ENCODE measurements at regions not wholly inside any gene's neighbourhood (a gene's known extent, or its start where the extent isn't known, plus 50 kb on each side); places are given as distances from the start of the nearest gene placed in this dataset.

DNA sequence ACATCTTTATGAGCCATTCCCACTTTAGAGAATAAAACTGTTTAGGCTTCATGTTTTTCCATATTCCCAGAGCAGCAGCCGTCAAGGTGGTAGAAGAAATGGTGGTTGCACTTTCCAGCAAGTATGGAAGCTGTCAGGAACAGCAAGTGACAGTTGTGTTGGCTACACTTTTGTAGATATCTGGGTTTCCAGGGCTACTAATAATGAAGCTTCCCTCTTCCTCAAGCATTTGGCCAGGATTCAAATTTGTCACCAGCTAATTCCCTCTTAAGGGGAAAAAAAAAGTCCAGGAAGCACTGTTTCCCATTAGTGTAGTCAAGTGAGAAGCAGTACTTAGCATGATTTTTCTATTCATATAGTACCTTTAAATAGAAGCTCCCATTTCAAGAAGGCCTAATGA is 252.8 kb downstream of the IGSF11 start:
- DNase-seq (ENCODE audit: insufficient read length, low spot score) = no peak
- no peak for FAIRE-seq
- TF ChIP-seq, protein P1, sequence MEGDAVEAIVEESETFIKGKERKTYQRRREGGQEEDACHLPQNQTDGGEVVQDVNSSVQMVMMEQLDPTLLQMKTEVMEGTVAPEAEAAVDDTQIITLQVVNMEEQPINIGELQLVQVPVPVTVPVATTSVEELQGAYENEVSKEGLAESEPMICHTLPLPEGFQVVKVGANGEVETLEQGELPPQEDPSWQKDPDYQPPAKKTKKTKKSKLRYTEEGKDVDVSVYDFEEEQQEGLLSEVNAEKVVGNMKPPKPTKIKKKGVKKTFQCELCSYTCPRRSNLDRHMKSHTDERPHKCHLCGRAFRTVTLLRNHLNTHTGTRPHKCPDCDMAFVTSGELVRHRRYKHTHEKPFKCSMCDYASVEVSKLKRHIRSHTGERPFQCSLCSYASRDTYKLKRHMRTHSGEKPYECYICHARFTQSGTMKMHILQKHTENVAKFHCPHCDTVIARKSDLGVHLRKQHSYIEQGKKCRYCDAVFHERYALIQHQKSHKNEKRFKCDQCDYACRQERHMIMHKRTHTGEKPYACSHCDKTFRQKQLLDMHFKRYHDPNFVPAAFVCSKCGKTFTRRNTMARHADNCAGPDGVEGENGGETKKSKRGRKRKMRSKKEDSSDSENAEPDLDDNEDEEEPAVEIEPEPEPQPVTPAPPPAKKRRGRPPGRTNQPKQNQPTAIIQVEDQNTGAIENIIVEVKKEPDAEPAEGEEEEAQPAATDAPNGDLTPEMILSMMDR (IDR thresholded peaks at IDR 0.05; ENCODE audit: insufficient read depth, missing control alignments) = no peak

DNA sequence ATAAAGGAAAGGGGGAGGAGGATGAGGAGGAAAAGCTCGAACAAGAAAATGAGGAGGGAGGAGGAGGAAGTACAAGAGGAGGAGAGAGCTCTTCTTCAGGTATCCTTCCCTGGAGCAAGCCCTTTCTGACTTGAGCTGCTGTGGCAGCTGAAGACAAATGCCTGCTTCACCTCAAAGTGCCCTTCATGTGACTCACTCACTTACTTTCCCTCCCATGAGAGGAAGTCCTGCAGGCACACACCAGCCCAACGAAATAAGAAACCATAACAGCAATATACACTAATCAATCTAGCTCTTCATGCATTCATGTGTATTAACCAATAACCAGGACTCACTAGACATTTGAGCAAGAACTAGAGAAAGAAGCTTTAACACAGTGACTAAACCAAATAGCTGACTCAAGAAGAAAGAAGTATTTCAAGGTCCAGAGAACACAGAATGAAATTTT is 251.9 kb downstream of the IGSF11 start:
- TF ChIP-seq, protein P1 (IDR thresholded peaks at IDR 0.05; ENCODE audit: insufficient read depth, missing control alignments) = no peak
- no peak for FAIRE-seq
- no peak for DNase-seq (ENCODE audit: insufficient read length, low spot score)

DNA sequence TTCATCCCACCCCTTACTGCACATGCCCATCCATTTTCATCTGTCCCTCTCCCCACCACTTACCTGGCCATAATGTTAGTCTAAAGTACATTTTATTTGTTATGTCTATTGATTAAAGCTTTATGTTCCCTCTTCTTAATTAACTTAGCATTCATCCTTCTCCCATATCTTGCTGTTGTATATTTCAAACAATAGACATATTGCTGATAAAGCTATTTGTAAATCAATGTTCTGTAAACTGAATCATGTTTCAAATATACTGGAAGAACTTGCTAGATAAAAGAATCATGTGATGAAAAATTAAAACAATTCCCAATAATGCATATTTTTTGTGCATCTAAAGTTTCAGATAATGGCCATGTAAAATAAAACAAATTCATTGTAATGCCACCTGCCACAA is 249.2 kb downstream of the IGSF11 start:
- DNase-seq (ENCODE audit: insufficient read length, low spot score) (no peak), FAIRE-seq (no peak)
- TF ChIP-seq, protein P1 (IDR thresholded peaks at IDR 0.05; ENCODE audit: insufficient read depth, missing control alignments) = no peak

GRCh38 chr3:118791246-118791645 is 243.4 kb downstream of the IGSF11 start:
- no peak for FAIRE-seq
- DNase-seq (ENCODE audit: insufficient read length, low spot score) = no peak
- TF ChIP-seq, protein P1 (IDR thresholded peaks at IDR 0.05; ENCODE audit: insufficient read depth, missing control alignments) = no peak

DNA sequence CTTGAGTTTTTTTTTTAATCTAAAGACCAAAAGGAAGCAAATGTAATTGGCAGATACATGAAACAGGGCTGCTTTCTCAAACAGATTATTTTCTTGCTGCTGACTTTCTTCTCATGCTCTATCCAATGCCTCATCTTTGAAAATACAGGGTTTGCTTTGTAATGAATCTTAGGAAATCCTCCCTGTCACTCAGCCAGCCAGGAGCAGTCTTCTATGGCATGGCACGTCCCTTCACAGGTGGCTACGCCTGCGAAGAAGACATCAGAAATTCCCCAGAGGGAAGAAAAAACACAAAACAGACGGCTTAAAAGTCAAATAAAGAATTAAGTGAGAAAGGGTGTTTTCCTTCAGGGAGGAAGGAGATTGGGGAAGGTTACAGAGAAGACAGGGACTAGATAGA is 242.5 kb downstream of the IGSF11 start:
- FAIRE-seq = no peak
- no peak for DNase-seq (ENCODE audit: insufficient read length, low spot score)

GRCh38 chr3:118793176-118793575 is 241.5 kb downstream of the IGSF11 start:
- DNase-seq (ENCODE audit: insufficient read length, low spot score) (no peak), FAIRE-seq (no peak)
- TF ChIP-seq, protein P1 (IDR thresholded peaks at IDR 0.05; ENCODE audit: insufficient read depth, missing control alignments) = no peak

More for the DNA sequence above, 242.5 kb downstream of the IGSF11 start:
- TF ChIP-seq, protein P1 (IDR thresholded peaks at IDR 0.05; ENCODE audit: insufficient read depth, missing control alignments) = no peak

DNA sequence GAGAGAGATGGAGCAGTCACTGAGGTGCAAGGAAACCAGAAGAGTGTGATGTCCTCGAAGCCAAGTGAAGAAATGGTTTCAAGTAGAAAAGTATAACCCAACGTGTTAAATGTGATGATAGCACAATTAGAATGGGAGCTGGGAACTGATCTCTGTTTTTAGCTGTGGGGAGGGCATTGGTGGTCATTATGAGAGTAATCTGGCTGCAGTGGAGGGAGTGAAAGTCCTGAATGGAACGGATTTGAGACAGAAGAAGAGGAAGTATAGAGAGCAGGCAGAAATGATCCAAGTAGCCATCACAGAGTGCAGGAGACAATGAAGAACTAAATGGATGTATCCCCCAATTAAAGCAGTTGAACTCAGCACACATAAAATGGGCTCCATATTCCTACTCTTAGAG is 235.3 kb downstream of the IGSF11 start:
- DNase-seq (ENCODE audit: insufficient read length, low spot score) (no peak), FAIRE-seq (no peak)
- TF ChIP-seq, protein P1 (IDR thresholded peaks at IDR 0.05; ENCODE audit: insufficient read depth, missing control alignments) = no peak
